DND-41 (cell line): ENCODE measurements at regions not wholly inside any gene's neighbourhood (a gene's known extent, or its start where the extent isn't known, plus 50 kb on each side); places are given as distances from the start of the nearest gene placed in this dataset.

Source experiments
- ATAC-seq: fragments of 200-7000 bp; cut with Tn5 transposase; 3 replicates; pipeline ENCODE4 v1.9.1; 2021; ENCODE audit warnings: low read depth; ENCODE audit not compliant: insufficient read depth
- DNase-seq: peaks from one replicate; pipeline ENCODE4 v3.0.0-alpha.2; 2020
- H2AFZ ChIP-seq: 2 replicates; pipeline ENCODE4 v1.6.0; 2012; ENCODE audit warnings: low read depth, low read length
- H3K27ac ChIP-seq: 2 replicates; pipeline ENCODE4 v1.5.1; 2012; ENCODE audit warnings: low read length, inconsistent platforms
- H3K27me3 ChIP-seq: fragments of 200-600 bp; sonication (generic); 2 replicates; pipeline ENCODE4 v1.6.0; 2012; ENCODE audit warnings: low read length, mild to moderate bottlenecking, inconsistent platforms; ENCODE audit not compliant: insufficient read depth, poor library complexity
- H3K36me3 ChIP-seq: 2 replicates; pipeline ENCODE4 v1.5.1; 2012; ENCODE audit warnings: low read length, inconsistent platforms; ENCODE audit not compliant: insufficient read depth
- H3K4me1 ChIP-seq: 2 replicates; pipeline ENCODE4 v1.5.1; 2012; ENCODE audit warnings: mild to moderate bottlenecking, low read length; ENCODE audit not compliant: insufficient read depth
- H3K4me2 ChIP-seq: 2 replicates; pipeline ENCODE4 v1.6.0; 2012; ENCODE audit warnings: mild to moderate bottlenecking, moderate library complexity, low read length, inconsistent platforms; ENCODE audit not compliant: insufficient read depth
- H3K4me3 ChIP-seq, 2 experiments: fragments of 200-600 bp in 1 of 2; shearing (Covaris generic) in 1 of 2; 2 replicates each; pipeline ENCODE4 v1.5.1; 2012 to 2016; ENCODE audit warnings: inconsistent platforms in 2 of 2, low read length in 2 of 2, mild to moderate bottlenecking in 2 of 2, low read depth in 1 of 2, moderate library complexity in 1 of 2
- H3K79me2 ChIP-seq: 2 replicates; pipeline ENCODE4 v1.6.0; 2012; ENCODE audit warnings: low read length, inconsistent platforms; ENCODE audit not compliant: insufficient read depth
- H3K9ac ChIP-seq: 2 replicates; pipeline ENCODE4 v1.6.0; 2012; ENCODE audit warnings: low read depth, mild to moderate bottlenecking, inconsistent platforms, low read length, moderate library complexity
- H3K9me3 ChIP-seq: 2 replicates; pipeline ENCODE4 v1.5.1; 2012; ENCODE audit warnings: low read length, moderate library complexity, mild to moderate bottlenecking, inconsistent platforms; ENCODE audit not compliant: insufficient read depth, severe bottlenecking
- H4K20me1 ChIP-seq: 2 replicates; pipeline ENCODE4 v1.6.0; 2012; ENCODE audit warnings: low read length; ENCODE audit not compliant: insufficient read depth
- EZH2 ChIP-seq: IDR thresholded peaks from 3 replicates; pipeline ENCODE4 v1.6.1; 2012; ENCODE audit warnings: borderline replicate concordance, low read depth, mild to moderate bottlenecking, moderate library complexity, low read length, inconsistent platforms; ENCODE audit not compliant: severe bottlenecking
- TF ChIP-seq, protein P1 (sequence below): IDR thresholded peaks from 2 replicates; pipeline ENCODE4 v1.5.1; 2012; ENCODE audit warnings: borderline replicate concordance, low read length, moderate library complexity, mild to moderate bottlenecking; ENCODE audit not compliant: poor library complexity, severe bottlenecking; ENCODE audit errors: extremely low read depth

DNA sequence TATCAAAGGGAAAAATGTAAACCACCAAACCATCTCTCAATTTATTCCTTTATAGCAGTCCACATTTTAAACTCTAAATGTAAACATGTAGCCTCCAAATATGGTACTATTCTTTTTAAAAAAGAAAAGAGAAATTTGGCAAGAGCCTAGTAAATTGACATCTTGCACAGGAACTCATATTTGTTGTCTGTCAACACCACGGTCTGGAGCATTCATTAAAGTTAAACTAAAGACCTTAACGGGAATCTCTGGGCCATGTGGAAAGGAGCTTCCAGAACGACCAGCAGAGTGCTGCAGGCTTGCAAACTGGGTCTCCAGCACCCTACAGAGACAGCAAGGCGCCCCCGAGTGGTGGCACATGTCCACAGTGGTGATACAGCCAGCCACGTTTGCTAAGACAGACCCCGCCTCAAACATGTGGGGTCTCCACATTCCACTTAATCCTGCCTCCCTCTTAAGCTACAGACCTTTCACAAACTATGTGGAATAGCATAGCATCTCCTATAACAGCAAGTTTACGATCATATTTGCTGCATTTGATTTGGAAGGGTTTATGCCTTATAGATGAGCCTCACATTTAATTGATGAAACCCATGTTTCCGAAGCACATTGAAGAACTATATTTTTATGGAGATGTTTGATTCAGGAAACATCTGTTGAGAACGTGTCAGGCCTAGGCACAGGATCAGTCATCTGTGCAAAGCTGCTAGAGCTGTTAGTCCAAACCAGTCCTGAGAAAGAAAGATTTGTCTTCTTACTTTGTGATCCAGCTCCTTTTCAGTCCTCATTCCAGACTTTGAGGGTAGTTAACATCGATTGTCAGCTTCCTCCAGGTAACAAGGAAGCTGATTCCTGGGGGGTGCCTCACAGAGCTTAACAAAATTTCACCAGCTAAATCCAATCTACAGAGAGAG is 96.4 kb upstream of the BACE2 start:
- ATAC-seq (no peak), DNase-seq (peak; percentile 8)
- Histone ChIP-seq H3K4me3 (no peak overlapping the region), H3K4me1 (no peaks in the 10 kb centered on the region), H3K27me3 (peaks cover 20% of the 10 kb centered on the region), H3K9ac (no peak overlapping the region), H3K27ac (no peak overlapping the region), H3K9me3 (no peaks in the 10 kb centered on the region), H3K4me2 (no peak overlapping the region), H3K79me2 (no peaks in the 10 kb centered on the region), H3K36me3 (no peaks in the 10 kb centered on the region), H2AFZ (no peak overlapping the region), H4K20me1 (no peaks in the 10 kb centered on the region)
- TF ChIP-seq EZH2 = no peak
- TF ChIP-seq, protein P1, sequence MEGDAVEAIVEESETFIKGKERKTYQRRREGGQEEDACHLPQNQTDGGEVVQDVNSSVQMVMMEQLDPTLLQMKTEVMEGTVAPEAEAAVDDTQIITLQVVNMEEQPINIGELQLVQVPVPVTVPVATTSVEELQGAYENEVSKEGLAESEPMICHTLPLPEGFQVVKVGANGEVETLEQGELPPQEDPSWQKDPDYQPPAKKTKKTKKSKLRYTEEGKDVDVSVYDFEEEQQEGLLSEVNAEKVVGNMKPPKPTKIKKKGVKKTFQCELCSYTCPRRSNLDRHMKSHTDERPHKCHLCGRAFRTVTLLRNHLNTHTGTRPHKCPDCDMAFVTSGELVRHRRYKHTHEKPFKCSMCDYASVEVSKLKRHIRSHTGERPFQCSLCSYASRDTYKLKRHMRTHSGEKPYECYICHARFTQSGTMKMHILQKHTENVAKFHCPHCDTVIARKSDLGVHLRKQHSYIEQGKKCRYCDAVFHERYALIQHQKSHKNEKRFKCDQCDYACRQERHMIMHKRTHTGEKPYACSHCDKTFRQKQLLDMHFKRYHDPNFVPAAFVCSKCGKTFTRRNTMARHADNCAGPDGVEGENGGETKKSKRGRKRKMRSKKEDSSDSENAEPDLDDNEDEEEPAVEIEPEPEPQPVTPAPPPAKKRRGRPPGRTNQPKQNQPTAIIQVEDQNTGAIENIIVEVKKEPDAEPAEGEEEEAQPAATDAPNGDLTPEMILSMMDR = peak; percentile 42

DNA sequence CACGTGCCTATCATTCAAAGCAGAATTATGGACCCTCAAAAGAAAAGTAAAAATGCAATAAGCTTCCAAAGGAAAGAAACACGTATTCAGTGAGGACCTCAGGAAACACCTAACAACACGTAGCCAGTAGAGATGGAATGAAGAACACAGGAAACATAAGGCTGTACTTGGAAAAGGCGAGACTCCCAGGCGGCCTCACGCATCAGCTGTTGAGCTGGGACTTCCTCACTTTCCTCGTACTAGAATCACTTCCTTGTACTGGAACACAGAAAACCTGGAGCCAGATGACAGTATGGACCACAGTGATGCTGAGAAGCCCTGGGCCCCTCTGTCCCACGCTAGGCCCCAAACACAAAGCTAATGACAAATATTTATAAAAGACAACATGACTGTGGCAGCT is 94.4 kb upstream of the BACE2 start:
- H3K4me3 ChIP-seq = no peak overlapping the region
- no peak overlapping the region for H3K27ac ChIP-seq
- no peak overlapping the region for H2AFZ ChIP-seq
- no peaks in the 10 kb centered on the region for H3K79me2 ChIP-seq
- no peaks in the 10 kb centered on the region for H3K4me1 ChIP-seq
- DNase-seq (no peak), ATAC-seq (no peak)
- H3K36me3 ChIP-seq = no peaks in the 10 kb centered on the region
- peaks cover 16% of the 10 kb centered on the region for H3K27me3 ChIP-seq
- no peak overlapping the region for H3K9ac ChIP-seq
- TF ChIP-seq EZH2 = no peak
- no peaks in the 10 kb centered on the region for H3K9me3 ChIP-seq
- H3K4me2 ChIP-seq = no peak overlapping the region
- H4K20me1 ChIP-seq = no peaks in the 10 kb centered on the region

DNA sequence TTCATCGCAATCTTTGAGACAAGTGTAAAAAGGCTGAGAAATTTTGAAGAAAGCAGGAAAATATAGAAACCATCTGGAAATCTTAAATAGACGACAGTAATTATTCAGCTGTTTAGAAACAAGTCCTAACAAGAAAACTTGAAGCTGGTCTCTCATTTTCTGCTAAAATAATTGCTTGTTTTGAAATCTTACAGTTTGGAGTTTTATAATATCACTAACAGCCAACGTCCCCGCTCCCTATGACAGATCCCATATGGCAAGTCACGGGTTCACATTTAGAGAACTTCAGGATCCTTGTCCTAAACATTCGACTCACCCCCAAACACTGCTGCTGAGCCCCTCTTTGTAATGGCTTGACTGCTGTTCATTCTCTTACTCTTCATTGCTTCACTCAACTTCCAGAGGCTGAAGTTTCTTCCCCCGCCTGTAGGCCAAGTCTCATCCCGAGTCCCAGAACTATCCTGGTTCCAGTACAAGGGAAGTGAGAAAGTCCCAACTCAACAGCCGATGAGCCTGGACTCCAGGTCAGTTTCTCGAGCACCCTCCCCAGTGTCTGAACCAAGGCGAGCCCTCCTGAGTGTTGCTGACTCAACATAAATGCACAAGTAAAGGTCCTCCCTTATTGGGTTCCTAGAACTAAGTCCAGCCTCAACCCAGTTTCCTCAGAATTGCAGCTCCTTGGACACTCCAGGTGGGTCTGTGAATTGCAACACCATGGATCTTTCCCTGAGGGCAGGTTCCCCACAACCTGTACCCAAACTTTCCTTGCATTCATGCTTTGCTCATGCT is 93.4 kb upstream of the BACE2 start:
- H3K4me3 ChIP-seq = no peak overlapping the region
- DNase-seq (no peak), ATAC-seq (no peak)
- H3K4me2 ChIP-seq = no peak overlapping the region
- TF ChIP-seq, protein P1 = no peak
- TF ChIP-seq EZH2 = no peak
- no peak overlapping the region for H3K9ac ChIP-seq
- H3K36me3 ChIP-seq = no peaks in the 10 kb centered on the region
- H3K9me3 ChIP-seq = no peaks in the 10 kb centered on the region
- H3K4me1 ChIP-seq = no peaks in the 10 kb centered on the region
- no peaks in the 10 kb centered on the region for H3K79me2 ChIP-seq
- no peaks in the 10 kb centered on the region for H4K20me1 ChIP-seq
- peaks cover 13% of the 10 kb centered on the region for H3K27me3 ChIP-seq
- H2AFZ ChIP-seq = no peak overlapping the region
- H3K27ac ChIP-seq = no peak overlapping the region

DNA sequence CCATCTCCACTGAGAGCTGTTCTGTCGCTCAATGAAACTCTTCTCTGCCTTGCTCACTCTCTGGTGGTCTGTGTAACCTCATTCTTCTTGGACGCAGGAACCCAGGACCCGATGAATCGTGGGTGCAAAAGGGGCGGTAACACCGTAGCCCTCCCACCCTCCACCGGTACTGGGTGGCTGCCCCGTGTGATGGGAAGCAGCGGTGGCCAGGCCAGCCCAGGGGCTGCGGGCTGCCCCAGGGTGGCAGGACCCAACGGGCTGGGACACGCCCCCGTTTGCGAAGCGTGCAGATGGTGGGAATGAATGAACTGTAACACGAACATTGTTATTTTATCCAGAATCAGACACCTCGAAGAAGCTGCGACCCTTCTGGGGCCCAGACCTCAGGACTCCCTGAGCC is 92.3 kb upstream of the BACE2 start:
- Histone ChIP-seq H3K27ac (no peak overlapping the region), H4K20me1 (no peaks in the 10 kb centered on the region), H3K36me3 (no peaks in the 10 kb centered on the region), H3K4me2 (no peak overlapping the region), H3K27me3 (peaks cover 17% of the 10 kb centered on the region), H2AFZ (no peak overlapping the region), H3K9me3 (no peaks in the 10 kb centered on the region), H3K9ac (no peak overlapping the region), H3K4me1 (no peaks in the 10 kb centered on the region), H3K79me2 (no peaks in the 10 kb centered on the region), H3K4me3 (no peak overlapping the region)
- DNase-seq (no peak), ATAC-seq (no peak)
- no peak for TF ChIP-seq EZH2
- TF ChIP-seq, protein P1 = no peak
